BLaER1 treated with 17β-estradiol and CSF1 and Interleukin-3, amounts not matched to agents 10 nM and 100 nM (cell line): ENCODE measurements at regions not wholly inside any gene's neighbourhood (a gene's known extent, or its start where the extent isn't known, plus 50 kb on each side); places are given as distances from the start of the nearest gene placed in this dataset.
"Not testable (repeated sequence)": the region's sequence is repeated elsewhere in the genome, so short reads cannot be mapped to it uniquely, and the experiment has no call there.

ENCODE experiments used
- H3K27ac ChIP-seq, 11 experiments: shearing (Covaris generic); formaldehyde crosslinking; 2 replicates each; pipeline ENCODE4 v1.8.1; 2022
- H3K27me3 ChIP-seq, 11 experiments: shearing (Covaris generic); formaldehyde crosslinking; 2 replicates each; pipeline ENCODE4 v1.8.1; 2022
- H3K36me3 ChIP-seq, 11 experiments: shearing (Covaris generic); formaldehyde crosslinking; 2 replicates each; pipeline ENCODE4 v1.8.1; 2022
- H3K4me1 ChIP-seq, 10 experiments: shearing (Covaris generic); formaldehyde crosslinking; 2 replicates each; pipeline ENCODE4 v1.8.1; 2022
- H3K4me2 ChIP-seq, 11 experiments: shearing (Covaris generic); formaldehyde crosslinking; 2 replicates each; pipeline ENCODE4 v1.8.1; 2022
- H3K4me3 ChIP-seq, 10 experiments: shearing (Covaris generic); formaldehyde crosslinking; 2 replicates each; pipeline ENCODE4 v1.8.1; 2022
- H3K9ac ChIP-seq, 11 experiments: shearing (Covaris generic); formaldehyde crosslinking; 2 replicates each; pipeline ENCODE4 v1.8.1; 2022
- H3K9me3 ChIP-seq, 11 experiments: shearing (Covaris generic); formaldehyde crosslinking; replicated peaks in 1 of 11; 2 replicates each; pipeline ENCODE4 v1.8.1; 2022
- H4K20me1 ChIP-seq, 11 experiments: shearing (Covaris generic); formaldehyde crosslinking; 2 replicates each; pipeline ENCODE4 v1.8.1; 2022
- Cebpa-rat ChIP-seq, 11 experiments: shearing (Covaris generic); IDR thresholded peaks; 2 replicates each; pipeline ENCODE4 v1.8.1; 2022

DNA sequence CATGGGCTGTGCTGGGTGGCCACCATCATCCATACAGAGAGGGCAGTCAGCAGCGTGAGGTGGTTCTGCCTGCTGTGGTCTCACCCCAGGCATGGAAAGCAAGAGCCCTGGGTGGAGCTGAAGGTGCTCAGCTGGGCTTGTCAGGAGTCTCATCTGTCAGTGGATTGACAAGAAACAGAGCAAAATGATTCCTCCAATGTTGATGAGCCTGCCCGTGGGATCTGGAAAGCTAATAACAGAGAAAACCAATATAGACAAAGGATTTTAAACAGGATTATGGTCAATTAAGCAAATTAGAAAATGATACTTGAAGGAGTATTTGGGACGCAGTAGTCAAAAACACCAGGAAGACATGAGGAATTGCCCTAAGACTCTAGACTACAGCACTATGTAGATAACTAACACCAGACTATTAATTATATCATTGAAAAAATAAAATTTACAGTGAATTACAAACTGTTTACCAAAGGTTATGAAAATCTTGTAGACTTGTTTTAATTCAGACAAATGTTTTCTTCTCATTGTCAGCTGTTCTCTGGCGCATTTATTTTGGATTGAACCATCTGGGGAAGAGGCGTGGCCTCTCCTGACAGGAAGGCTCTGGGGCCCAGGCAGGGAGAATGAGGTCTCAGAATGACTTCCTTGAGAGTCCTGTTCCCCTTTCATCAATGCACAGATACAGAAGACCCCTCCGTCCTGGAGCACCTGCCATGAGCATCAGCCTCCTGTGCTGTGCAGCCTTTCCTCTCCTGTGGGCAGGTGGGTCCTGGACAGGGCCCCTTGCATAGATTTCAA, 211.2 kb upstream of the PRSS58 start:
- Histone ChIP-seq H4K20me1 (no peaks in the 10 kb centered on the region), H3K36me3 (no peaks in the 10 kb centered on the region), H3K9me3 (peaks cover 0 to 8% (median 0%) of the 10 kb centered on the region in 11 experiments; a peak in 2 of 22 replicates), H3K27ac (no peak overlapping the region), H3K27me3 (no peaks in the 10 kb centered on the region), H3K4me3 (no peak overlapping the region), H3K4me2 (peak overlapping the region; percentile 45 to 71 (median 63)), H3K9ac (no peak overlapping the region), H3K4me1 (peaks cover 26 to 52% (median 45%) of the 10 kb centered on the region in 10 experiments)
- no peak for TF ChIP-seq Cebpa-rat (IDR thresholded peaks at IDR 0.05)

GRCh38 chr7:142467056-142467655, 209.3 kb upstream of the PRSS58 start:
- H3K27ac ChIP-seq, H3K9ac ChIP-seq, H3K9me3 ChIP-seq, H4K20me1 ChIP-seq, H3K4me3 ChIP-seq, H3K36me3 ChIP-seq, H3K27me3 ChIP-seq: not testable (repeated sequence)
- Histone ChIP-seq H3K4me2 (peak overlapping the region in 8 of 11 experiments; percentile 1 to 58 (median 43); a peak in 14 of 22 replicates), H3K4me1 (peaks cover 22 to 52% (median 44%) of the 10 kb centered on the region in 10 experiments)

DNA sequence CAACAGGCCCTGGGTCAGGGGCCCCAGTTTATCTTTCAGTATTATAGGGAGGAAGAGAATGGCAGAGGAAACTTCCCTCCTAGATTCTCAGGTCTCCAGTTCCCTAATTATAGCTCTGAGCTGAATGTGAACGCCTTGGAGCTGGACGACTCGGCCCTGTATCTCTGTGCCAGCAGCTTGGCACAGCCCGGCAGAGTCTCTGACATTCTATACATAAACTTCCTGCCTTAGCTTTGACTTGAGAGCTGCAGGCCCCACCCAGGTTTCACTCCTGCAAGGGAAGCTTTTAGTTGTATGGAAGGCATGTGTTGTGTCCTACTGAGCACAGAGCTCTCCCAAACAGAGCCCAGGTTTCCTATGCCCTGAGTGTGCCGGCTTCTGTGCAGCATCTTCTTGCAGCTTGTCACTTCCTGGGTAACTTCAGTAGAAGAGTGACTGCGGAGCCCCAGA, 205.6 kb upstream of the PRSS58 start:
- Histone ChIP-seq H3K4me2 (peak overlapping the region; percentile 23 to 65 (median 58)), H3K4me1 (peaks cover 9 to 60% (median 51%) of the 10 kb centered on the region in 10 experiments), H3K9ac (peak overlapping the region in 2 of 11 experiments; percentile 14 to 44; a peak in 1 of 22 replicates), H3K4me3 (no peak overlapping the region), H3K27me3 (no peaks in the 10 kb centered on the region), H4K20me1 (no peaks in the 10 kb centered on the region), H3K36me3 (no peaks in the 10 kb centered on the region), H3K9me3 (no peaks in the 10 kb centered on the region), H3K27ac (peak overlapping the region in 1 of 11 experiments; percentile 6; a peak in 1 of 22 replicates)
- TF ChIP-seq Cebpa-rat (IDR thresholded peaks at IDR 0.05): no peak

DNA sequence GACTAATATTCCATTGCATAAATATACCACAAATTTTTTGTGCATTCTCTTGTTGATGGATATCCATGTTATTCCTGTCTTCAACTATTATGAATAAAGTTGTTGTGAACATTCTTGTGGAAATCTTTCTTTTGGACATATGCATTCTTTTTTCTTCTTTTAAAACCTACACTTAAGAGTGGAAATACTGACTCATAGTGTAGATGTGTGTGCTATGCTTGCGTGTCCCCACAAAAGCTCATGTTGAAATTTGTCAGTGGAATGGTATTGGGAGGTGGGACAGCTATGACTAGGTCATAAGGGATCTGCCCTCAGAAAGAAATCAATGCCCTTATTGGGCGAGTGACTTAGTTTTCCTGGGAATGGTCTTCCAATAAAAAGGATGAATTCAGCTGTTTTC, 203.6 kb upstream of the PRSS58 start:
- no peaks in the 10 kb centered on the region for H3K27me3 ChIP-seq
- peak overlapping the region in 5 of 11 experiments; percentile 23 to 65 (median 62); a peak in 7 of 22 replicates for H3K4me2 ChIP-seq
- H3K36me3 ChIP-seq: no peaks in the 10 kb centered on the region
- H4K20me1 ChIP-seq: no peaks in the 10 kb centered on the region; a peak in 1 of 22 replicates
- H3K9me3 ChIP-seq: no peaks in the 10 kb centered on the region
- H3K4me3 ChIP-seq: no peak overlapping the region
- H3K9ac ChIP-seq: no peak overlapping the region
- TF ChIP-seq Cebpa-rat (IDR thresholded peaks at IDR 0.05): no peak
- H3K27ac ChIP-seq: no peak overlapping the region
- peaks cover 9 to 62% (median 52%) of the 10 kb centered on the region in 10 experiments for H3K4me1 ChIP-seq

DNA sequence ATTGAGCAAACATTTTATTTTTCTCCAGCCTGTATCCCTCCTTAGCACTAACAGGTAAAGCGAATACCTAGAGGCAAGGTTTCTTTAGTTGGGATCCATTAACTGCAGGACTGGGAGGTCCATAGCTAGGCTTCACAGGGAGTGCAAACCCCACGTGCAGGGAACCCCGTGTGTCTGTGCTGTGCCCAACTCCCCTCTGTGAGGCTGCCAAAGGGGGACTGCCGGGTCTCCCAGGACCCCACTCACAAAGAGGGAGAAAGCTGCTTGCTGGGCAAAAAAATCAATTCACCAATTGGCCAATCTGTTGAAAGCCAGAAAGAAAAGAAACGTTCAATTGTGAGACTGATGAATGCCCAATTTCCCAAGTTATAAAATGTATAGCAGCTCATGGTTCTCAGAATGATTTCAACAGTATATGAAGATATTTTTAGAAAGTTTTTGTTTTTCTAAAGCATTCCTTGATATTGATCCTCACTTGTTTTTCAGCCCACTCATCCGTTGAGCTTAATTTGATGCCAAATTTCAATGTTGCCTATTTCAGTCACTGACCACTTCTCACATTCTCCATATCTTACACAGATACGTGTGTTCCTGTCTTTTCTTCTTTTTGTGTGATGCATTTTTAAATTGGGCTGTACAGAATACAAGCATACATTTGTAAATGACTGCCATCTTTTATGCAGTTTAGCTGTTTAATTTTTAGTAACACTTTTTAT, 202.7 kb upstream of the PRSS58 start:
- H3K27ac ChIP-seq: no peak overlapping the region
- no peak overlapping the region for H3K4me3 ChIP-seq
- H3K36me3 ChIP-seq: no peaks in the 10 kb centered on the region
- no peaks in the 10 kb centered on the region for H3K27me3 ChIP-seq
- no peaks in the 10 kb centered on the region for H3K9me3 ChIP-seq
- H3K4me2 ChIP-seq: no peak overlapping the region; a peak in 2 of 22 replicates
- TF ChIP-seq Cebpa-rat (IDR thresholded peaks at IDR 0.05): no peak
- no peaks in the 10 kb centered on the region; a peak in 1 of 22 replicates for H4K20me1 ChIP-seq
- H3K9ac ChIP-seq: no peak overlapping the region
- H3K4me1 ChIP-seq: peaks cover 9 to 57% (median 49%) of the 10 kb centered on the region in 10 experiments

- Histone ChIP-seq H4K20me1 (no peaks in the 10 kb centered on the region; a peak in 1 of 22 replicates), H3K36me3 (no peaks in the 10 kb centered on the region), H3K27me3 (no peaks in the 10 kb centered on the region), H3K27ac (no peak overlapping the region), H3K9me3 (no peaks in the 10 kb centered on the region), H3K4me3 (no peak overlapping the region), H3K4me1 (peaks cover 9 to 59% (median 51%) of the 10 kb centered on the region in 10 experiments), H3K4me2 (peak overlapping the region in 7 of 11 experiments; percentile 6 to 67 (median 48); a peak in 12 of 22 replicates), H3K9ac (no peak overlapping the region)
- TF ChIP-seq Cebpa-rat (IDR thresholded peaks at IDR 0.05): no peak
These were observed 201.7 kb upstream of the PRSS58 start for GRCh38 chr7:142459551-142459963.

- Histone ChIP-seq H3K4me1 (peaks cover 0 to 50% (median 36%) of the 10 kb centered on the region in 10 experiments; a peak in 16 of 20 replicates), H4K20me1 (no peaks in the 10 kb centered on the region; a peak in 1 of 22 replicates), H3K27me3 (no peaks in the 10 kb centered on the region), H3K4me3 (no peak overlapping the region), H3K9ac (no peak overlapping the region), H3K4me2 (peak overlapping the region in 4 of 11 experiments; percentile 11 to 67 (median 42); a peak in 5 of 22 replicates), H3K36me3 (no peaks in the 10 kb centered on the region), H3K27ac (peak overlapping the region in 1 of 11 experiments; percentile 47; a peak in 1 of 22 replicates), H3K9me3 (no peaks in the 10 kb centered on the region)
- TF ChIP-seq Cebpa-rat (IDR thresholded peaks at IDR 0.05): no peak
These were observed 199.4 kb upstream of the PRSS58 start for GRCh38 chr7:142457146-142457703.

DNA sequence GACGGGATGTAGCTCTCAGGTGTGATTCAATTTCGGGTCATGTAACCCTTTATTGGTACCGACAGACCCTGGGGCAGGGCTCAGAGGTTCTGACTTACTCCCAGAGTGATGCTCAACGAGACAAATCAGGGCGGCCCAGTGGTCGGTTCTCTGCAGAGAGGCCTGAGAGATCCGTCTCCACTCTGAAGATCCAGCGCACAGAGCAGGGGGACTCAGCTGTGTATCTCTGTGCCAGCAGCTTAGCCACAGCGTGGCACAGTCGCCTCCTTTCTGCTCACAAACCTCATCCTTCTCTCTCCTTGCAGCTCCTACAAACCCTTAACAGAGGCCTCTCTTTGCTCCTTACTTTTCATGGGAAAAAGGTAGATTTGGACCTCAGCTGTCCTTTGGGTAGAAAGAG, 197.5 kb upstream of the PRSS58 start:
- no peak overlapping the region for H3K9ac ChIP-seq
- H3K36me3 ChIP-seq: no peaks in the 10 kb centered on the region
- no peaks in the 10 kb centered on the region for H3K27me3 ChIP-seq
- H4K20me1 ChIP-seq: no peaks in the 10 kb centered on the region; a peak in 1 of 22 replicates
- no peaks in the 10 kb centered on the region for H3K9me3 ChIP-seq
- no peak overlapping the region for H3K4me2 ChIP-seq
- H3K4me3 ChIP-seq: no peak overlapping the region
- H3K4me1 ChIP-seq: peaks cover 4 to 60% (median 49%) of the 10 kb centered on the region in 10 experiments; a peak in 17 of 20 replicates
- H3K27ac ChIP-seq: no peak overlapping the region
- no peak for TF ChIP-seq Cebpa-rat (IDR thresholded peaks at IDR 0.05)
